ENCODE measurements at regions not wholly inside any gene's neighbourhood (a gene's known extent, or its start where the extent isn't known, plus 50 kb on each side); places are given as distances from the start of the nearest gene placed in this dataset.

DNA sequence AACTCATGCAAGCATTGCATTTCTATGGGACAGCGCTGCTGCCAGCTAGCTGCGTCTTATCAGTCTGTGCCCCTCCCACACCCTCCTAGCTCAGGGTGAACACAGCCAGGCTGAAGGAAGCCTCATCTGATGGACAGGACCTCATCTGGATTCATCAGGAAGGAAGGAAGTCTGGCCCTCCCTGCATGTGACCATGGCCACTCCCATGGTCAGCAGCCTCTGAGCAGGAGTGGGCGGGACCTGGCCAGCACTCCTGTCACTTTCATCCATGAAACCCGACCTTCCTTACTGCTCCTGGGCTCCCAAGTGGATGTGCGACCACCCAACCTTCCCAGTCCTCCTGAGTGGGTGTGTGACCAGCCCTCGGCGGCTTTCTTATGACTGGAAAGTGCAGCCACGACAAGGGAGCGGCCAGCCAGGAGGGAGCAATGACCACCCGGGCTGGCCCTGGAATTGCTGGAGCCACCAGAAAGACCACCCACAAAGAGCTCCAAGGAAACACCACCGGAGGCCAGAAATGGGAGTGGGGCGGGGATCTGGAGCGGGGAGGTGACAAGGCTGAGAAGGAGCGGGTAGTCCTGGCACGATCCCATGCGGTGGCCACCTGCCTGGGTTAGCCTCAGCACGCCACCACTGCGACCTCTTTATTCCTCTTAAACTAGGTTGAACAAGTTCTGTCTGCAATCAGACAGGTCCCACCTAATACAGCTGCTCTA is 241.2 kb downstream of the TTLL2 start:
- DNase-seq (ENCODE audit: low read depth, low spot score) = no peak

DNA sequence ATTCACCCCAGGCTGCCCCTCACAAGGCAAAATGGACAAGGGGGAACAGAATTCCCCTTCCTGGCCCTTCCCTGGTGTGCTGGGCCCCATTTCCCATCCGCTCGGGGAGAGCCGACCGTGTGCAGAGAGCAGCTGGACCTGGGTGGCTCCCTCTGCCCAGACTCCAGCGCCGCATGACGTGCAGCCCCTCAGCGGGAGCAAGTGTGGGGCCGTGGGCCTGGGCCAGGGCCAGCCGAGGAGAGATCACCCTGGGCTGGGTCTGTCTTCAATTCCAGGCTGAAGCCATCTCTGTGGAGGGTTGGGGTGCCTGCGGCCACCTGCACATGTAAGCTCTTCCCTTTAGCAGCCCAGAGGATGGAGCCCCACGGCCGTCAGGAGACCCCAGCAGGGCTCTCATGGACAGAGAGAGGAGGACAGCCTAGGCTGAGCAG is 241.8 kb downstream of the TTLL2 start:
- no peak for DNase-seq (ENCODE audit: low read depth, low spot score)

DNA sequence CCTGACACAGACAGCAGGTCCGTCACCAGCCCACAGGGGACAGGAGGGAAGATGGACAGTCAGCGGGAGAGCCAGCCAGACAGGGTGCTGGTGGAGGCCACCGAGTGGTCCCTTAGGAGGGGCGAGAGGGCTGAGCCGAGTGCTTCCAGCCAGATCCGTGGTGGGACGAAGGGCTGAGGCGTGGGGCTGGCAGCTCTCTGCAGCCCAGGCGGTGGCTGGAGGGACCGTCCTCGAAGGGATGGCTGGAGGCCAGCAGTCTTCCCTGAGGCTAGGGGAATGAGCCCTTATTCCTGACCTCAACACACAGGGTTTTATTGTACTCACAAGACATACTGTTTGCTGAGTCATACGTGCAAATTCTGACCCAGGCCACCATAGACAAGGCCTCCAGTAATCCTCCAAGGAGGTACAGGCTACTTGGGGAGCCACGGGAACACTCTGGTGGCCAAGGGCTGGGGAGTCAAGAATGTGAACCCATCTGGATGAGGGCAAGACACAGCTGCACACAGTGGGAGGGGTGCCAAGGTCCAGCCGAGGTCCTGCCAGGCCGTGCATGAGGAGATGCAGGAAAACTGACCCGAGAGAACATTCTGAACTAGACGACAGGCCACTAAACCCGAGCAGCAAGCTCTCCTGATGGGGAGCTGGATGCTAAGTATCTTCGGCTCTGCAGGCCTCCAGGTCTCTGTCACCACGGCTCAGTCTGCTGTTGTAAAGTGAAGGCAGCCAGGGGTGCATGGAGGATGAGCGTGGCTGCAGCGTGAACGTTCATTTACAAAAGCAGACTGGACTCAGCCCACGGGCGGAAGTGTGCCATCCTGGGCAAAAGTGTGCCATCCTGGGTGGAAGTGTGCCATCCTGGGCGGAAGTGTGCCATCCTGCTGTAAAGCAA is 242.5 kb downstream of the TTLL2 start:
- DNase-seq (ENCODE audit: low read depth, low spot score) = no peak

DNA sequence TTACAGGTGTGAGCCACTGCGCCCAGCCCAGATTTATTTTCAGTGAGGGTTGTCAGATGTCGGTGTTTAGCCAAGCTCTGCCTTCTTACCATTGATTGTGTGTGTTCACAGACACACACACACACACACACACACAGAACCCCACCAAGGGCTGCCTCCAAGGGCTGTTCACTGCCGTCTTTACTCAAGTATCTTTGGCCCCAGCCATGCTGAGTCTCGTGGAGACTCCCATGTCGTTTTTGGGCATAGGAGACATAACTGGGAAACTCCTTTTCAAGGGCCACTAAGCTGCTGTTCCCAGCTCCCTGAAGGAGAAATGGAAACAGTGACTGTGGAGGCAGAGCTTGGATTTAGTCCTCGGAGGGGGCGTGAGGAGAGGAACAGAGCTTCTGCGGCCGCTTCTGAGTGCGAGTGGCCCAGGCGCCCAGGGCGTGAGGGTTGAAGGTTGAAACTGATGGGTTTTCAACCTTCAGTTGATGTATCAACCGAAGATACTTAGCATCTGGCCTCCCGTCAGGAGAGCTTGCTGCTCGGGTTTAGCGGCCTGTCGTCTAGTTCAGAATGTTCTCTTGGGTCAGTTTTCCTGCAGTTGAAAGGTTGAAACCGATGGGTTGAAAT is 243.6 kb downstream of the TTLL2 start:
- no peak for DNase-seq (ENCODE audit: low read depth, low spot score)

DNA sequence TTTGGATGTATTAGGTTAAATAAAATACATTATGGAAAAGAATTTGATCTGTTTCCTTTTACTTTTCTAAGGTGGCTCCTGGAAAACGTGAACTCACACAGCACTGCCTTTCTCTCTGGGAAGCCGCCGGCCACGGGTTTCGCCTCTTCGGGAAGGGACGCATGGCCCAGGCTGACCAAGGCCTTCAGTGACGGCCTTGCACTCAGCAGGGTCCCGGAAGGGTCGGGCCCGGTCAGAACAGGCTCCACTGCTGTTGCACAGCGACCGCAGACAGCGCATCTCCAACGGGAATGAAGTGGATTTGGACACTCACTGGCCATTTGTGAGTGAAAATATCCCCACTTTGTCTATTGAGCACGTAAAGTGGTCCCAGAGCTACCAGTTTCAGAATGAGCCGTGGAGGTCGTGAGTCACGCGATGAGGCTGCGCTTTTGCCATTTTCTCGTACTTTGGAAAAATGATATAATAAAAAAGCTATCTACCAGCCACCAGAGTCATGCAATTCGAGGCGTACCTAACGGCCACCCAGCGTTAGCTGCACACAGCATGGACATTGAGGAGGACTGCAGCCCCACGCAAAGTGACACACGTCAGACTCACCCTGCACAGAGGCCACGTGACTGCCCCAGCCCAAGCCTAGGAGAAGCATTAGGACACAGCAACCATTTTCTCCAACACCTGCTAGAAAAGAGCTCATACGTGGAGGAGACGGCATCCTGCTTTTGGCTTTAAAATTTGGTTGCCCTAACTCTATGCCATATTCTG is 244.3 kb downstream of the TTLL2 start:
- DNase-seq (ENCODE audit: low read depth, low spot score) = no peak

DNA sequence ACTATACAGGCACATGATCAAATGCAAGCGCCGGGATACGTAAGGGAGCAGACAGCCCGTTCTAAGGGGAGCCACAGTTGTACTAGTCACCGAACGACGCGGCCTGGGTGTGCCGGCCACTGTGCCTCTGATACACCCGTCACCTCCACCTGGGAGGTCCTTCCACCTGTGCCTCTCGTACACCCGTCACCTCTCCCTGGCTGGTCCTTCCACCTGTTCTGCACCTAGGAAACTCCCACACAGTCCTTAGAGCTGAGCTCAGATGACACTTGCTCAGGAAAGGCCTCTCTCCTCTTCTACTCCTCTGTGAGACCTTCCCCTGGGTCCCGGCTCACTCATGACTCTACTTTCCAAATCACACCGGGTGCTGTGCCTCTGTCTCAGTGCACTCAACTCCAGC is 245.0 kb downstream of the TTLL2 start:
- DNase-seq (ENCODE audit: low read depth, low spot score) = no peak

DNA sequence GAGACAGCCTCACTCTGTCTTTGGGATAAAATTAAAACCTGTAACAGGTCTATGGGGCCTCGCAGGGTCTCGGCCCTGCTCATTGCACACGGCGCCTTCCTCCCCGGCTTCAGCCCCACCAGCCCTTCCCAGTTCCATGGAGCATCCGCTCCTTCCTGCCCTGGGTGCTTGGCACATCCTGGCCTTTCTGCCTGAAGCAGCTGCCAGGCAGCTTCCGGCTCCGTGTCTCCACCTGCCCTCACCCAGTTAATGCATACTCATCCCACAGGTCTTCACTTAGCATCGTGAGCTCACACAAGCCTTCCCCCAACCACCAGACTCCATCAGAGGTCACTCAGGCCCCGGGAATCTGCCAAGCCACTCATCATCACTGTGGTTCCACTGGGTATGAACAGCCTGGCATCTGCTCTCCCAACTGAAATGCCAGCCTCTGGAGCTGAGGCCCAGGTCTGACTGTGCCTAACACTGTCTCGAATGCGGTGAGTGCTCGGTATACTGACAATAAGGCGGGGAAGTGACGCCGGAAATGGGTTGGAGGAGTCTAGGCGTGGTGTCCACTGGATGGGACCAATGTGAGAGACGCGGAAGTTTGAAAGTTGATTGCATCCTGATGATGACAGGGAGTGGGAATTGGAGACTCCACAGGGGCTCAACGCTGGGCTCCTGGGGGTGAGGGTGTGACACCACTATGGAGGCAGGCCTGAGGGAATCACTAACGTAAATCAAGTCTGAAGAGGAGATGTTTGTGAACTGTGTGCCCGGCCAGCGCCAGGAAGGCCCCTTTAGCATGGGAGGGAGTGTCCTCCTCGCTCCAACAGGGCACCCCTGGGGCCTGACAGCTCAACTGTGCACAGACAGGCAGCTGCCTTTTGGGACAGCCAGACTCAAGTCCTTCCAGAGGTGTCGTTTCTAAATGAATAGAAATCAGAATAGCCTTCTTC is 245.8 kb downstream of the TTLL2 start:
- DNase-seq (ENCODE audit: low read depth, low spot score) = no peak

DNA sequence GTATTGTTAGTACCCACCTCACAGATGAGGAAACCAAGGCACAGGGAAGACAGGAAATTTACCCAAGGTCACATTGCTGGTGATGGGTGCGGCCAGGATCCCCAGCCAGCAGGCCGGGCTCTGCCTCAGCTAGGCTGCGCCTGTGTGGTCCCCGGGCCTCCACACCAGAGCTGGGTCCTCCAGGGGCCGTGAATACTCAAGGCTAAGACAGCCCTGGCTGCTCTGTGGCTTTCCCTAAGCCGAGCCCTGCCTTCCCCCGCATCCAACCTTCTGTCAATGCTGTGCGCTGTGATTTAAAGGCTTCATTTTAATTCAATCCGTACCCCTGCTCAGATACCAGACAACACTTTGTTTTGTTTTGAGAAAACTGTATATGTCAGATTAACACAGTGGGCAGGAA is 246.7 kb downstream of the TTLL2 start:
- DNase-seq (ENCODE audit: low read depth, low spot score) = no peak

DNA sequence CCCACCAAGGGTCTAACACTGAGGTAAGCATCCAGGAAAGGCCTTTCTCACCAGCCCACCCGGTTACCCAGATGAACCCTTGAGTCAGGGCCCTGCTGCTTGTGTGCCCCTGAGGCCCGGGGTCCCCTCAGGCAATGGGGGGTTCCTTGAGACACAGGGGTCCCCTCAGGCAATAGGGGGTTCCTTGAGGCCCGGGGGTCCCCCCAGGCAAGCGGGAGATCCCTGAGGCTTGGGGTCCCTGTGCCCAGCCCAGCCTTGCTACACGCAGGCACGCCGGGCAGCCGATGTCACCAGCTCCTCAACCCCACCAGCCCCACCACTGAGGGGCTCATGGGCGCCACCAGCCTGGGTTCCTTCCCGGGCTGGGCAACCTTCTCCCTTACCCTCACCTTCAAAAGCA is 247.2 kb downstream of the TTLL2 start:
- DNase-seq (ENCODE audit: low read depth, low spot score) = no peak

DNA sequence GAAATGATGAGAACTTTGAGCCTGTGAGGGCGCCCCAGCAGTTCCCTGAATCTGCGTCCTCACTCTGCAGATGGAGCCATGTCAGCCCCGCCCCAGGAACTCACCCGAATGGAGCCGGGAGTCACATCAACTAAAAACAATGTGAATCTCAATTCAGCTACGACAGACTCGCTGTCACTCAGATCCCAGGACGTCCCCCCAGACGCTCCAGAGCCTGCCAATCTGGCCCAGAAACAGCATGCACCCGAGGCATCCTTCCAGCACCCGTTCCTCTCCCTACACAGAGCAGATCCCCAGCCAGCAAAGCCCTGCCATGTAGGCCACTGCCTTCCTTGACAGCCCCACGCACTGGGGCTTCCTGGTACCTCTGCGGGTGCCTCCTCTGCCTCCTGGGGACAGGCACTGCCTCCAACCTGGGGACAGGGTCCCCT is 248.0 kb downstream of the TTLL2 start:
- no peak for DNase-seq (ENCODE audit: low read depth, low spot score)

DNA sequence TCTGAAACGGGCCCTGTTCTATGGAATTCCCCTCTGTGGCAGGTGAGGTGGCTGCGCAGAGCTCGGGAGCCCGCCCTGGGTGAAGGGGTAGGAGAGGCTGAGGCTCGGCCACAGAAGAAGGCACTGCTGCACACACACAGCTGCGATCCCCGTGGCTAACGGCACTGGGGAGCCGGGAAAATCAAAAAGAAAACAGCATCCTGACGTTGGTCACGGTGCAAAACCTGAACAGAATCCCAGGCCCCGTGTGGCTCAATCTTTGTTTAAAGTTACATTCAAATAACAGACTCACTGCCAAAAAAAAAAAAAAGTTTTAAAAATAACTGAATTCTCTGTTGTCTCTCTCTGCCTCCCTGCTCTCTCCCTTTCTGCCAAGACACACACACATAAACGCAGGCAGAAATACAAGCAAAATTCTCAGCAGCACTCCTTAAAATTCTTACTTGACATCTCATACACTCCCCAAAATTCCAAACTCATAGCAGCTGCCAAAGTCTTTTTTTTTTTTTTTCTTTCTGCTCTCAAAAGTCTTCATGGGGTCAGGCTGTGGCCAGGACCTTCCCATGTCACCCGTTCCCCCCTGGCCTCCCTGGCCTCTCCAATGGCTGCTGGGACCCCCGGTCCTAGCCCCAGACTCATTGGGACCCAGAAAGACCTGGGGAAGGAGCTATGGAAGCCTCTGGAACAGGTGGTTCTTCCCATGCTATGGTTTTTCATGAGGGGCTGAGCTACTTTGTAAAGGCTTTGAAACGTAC is 248.8 kb downstream of the TTLL2 start:
- DNase-seq (ENCODE audit: low read depth, low spot score) = no peak

DNA sequence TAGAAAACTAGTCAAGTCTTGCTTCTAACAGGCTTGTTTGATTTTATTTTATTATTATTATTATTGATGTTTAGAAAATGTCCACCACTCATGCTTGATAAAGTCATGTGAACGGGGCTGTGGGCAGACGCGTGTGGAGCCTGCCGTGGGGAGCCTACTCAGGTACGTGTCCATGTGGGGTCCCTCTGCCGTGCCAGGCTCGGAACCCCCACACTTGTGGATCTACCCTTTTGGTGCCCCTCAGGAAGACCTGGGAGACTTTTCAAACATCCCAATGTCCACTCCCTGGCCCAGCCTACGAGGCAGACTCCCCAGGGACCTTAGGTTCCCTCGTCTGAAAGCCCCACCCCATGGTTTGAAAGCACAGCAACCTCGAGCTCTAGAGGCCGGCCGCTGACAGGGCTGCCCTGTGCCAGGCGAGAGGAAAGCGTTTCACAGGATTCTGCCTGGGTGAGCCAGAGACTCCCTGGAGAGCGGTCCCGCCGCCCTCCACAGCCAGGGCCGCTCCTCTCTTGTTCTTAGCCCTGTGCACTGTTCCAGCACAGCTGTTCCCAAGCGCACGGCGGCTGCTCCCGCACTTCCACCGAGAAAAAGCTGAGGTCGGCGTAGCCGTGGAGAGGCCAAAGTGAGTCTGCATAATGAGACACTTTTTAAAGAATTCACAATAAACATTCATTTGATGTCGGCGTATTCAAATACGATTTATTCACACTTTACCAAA is 249.7 kb downstream of the TTLL2 start:
- DNase-seq (ENCODE audit: low read depth, low spot score) = no peak

DNA sequence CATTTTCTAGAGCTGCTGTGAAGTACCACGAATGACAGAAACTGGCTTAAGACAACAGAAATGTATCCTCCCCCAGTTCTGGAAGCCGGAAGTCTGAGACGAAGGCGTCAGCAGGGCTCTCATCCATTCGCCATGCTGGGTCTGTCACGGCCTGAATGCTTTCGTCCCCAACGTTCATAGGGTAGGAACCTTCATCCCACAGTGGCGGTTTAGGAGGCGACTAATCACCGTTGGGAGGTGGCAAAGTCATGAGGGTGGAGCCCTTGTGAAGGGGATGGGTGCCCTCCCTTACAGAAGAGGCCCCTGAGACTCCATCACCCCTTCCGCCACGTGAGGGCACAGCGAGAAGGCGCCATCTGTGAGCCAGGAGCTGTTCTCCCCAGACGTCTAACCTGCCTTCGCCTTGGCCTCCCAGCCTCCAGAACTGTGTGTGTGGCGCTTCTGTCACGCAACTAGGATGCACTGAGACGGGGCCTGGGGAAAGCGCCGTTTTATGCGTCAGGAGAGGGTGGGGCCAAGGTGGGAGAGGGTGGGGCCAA is 250.3 kb downstream of the TTLL2 start:
- DNase-seq (ENCODE audit: low read depth, low spot score) = no peak

DNA sequence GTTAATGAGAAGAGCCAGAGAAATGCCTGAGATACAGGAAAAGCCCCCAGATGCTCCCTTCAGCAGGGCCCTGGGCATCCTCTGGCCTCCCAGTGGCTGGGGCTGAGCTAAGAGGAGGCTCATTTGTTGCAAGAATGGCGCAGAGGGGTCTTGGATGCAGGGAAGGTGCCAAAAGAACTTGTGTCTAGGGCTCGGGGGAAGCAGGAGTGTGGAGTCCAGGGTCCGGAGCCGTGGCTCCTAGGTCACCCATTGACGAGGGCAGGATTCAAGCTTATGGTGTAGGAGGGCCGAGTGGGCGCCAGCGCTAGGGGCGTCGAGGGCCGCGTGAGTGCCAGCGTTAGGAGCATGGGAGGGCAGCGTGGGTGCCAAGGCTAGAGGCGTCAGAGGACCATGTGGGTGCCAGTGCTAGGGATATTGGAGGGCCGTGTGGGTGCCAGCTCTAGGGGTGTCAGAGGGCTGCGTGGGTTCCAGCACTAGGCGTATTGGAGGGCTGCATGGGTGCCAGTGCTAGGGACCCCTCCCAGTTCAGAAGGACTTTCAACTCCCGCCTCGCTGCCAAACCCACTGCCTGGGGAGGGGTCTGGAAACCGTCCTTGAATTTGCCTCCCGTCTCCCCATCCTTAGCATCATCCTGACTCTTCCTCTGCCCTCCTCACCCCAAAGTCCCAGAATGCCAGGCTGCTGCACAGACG is 250.5 kb upstream of the AFDN start:
- DNase-seq (ENCODE audit: low read depth, low spot score) = no peak

DNA sequence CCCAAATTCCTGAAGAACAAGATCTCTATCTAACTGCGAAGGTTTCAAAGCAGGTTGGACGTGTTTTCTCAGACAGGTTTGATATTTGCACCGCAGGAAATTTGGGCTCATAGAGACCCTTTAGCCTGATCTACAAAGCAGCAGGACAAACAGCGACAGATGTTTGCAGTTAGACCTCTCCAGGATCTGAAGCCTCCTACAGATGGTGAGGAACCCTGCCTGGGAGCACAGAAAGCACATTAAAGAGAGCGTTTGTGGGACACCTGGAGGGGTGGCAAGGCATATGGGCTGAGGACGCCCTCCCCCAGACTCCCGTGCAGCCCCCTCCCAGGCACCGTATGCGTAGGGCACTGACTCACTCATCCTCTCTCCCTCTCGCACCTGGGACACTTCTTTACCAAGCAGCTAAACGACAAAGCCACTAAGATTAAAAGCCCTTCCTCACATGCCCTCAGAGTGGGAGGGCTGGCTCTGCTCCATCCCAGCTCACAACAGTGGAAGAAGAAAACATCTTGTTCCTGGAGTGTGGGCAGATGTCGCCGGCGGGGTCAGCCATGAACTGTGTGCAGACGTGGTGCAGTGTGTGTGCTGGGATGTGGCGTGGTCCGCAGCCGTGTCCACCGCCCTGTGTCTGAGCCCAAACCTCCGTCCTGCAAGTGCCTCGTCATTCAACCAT is 249.7 kb upstream of the AFDN start:
- DNase-seq (ENCODE audit: low read depth, low spot score) = no peak

DNA sequence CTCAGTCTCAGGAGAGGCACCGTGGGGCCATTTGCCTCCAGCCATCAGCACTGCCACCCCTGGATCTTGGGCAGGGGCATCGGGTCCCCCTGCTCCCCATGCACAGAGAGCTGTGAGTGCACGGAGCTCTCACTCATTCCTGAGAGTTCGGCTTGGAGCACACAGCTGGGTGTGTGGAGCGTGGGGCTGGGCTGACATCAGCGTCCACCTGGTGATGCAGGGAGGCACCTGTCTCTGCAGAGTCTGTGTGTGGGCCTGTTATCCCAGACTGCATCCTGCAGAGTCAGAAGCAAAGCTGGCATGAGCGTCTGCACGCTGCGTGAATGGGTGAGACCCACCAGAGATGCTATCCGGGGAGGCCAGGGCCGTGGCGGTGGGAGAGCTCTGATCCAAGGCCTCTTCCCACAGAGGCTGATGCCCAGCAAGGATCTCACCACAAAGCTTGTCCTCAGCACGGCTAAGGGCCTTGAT is 248.8 kb upstream of the AFDN start:
- no peak for DNase-seq (ENCODE audit: low read depth, low spot score)

DNA sequence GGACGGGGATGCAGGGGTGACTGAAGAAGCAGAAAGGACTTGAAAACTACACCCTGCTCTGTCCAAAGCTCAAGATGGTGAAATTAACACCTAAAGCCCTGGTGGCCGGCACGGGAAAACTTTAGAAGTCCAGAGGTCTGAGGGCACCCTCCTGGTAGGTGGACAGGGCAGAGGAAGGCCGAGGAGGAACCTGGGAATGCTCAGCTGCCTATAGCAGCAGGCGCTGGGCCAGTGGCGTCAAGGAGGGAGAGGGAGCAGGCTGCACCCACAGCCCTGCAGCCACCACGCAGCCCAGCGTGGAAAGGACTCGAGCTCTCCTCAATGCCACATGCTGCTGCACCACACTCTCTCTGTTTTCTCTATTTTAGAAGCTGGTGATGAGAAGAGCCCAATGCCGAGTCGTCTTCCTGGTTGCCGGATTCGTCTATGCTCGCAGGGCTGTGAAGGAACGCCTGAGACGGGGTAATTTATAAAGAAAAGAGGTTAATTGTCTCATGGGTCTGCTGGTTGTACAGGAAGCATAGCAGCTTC is 248.3 kb upstream of the AFDN start:
- DNase-seq (ENCODE audit: low read depth, low spot score) = no peak

Measured in iPS DF 19.7 (cell line).